DMS153 treated with DMSO at 0.1 percent for 48 hours (cell line): ENCODE measurements at regions not wholly inside any gene's neighbourhood (a gene's known extent, or its start where the extent isn't known, plus 50 kb on each side); places are given as distances from the start of the nearest gene placed in this dataset.
"Not testable (repeated sequence)": the region's sequence is repeated elsewhere in the genome, so short reads cannot be mapped to it uniquely, and the experiment has no call there.

Experiments used
- DNase-seq: peaks from one replicate; lab custom pipeline; 2025; ENCODE audit not compliant: unreplicated experiment; lab: John Stamatoyannopoulos, UW

- DNase-seq, result no peak
These were observed 84.2 kb upstream of the SPRY4 start for GRCh38 chr5:142408981-142409481.

- DNase-seq, result no peak
These were observed 83.7 kb upstream of the SPRY4 start for GRCh38 chr5:142408536-142408935.

- no peak for DNase-seq
These were observed 81.1 kb upstream of the SPRY4 start for GRCh38 chr5:142405814-142406395.

GRCh38 chr5:142405023-142405422 lies 80.2 kb upstream of the SPRY4 start:
- DNase-seq, result no peak

- no peak for DNase-seq
These were observed 79.2 kb upstream of the SPRY4 start for GRCh38 chr5:142404046-142404477.

GRCh38 chr5:142403583-142403982 lies 78.8 kb upstream of the SPRY4 start:
- no peak for DNase-seq

- no peak for DNase-seq
These were observed 78.0 kb upstream of the SPRY4 start for GRCh38 chr5:142402752-142403318.

GRCh38 chr5:142400415-142400814 lies 75.6 kb upstream of the SPRY4 start:
- no peak for DNase-seq

- no peak for DNase-seq
These were observed 75.1 kb upstream of the SPRY4 start for GRCh38 chr5:142399891-142400290.

- no peak for DNase-seq
These were observed 73.9 kb upstream of the SPRY4 start for GRCh38 chr5:142398730-142399055.

- not testable (repeated sequence) for DNase-seq
These were observed 73.3 kb upstream of the SPRY4 start for GRCh38 chr5:142398011-142398729.

- DNase-seq, result no peak
These were observed 72.4 kb upstream of the SPRY4 start for GRCh38 chr5:142397178-142397577.

GRCh38 chr5:142396436-142397038 lies 71.7 kb upstream of the SPRY4 start:
- no peak for DNase-seq

- no peak for DNase-seq
These were observed 70.5 kb upstream of the SPRY4 start for GRCh38 chr5:142395334-142395733.

GRCh38 chr5:142391058-142391845 lies 66.4 kb upstream of the SPRY4 start:
- no peak for DNase-seq

GRCh38 chr5:142390334-142390733 lies 65.5 kb upstream of the SPRY4 start:
- DNase-seq, result no peak

GRCh38 chr5:142388696-142389095 lies 63.9 kb upstream of the SPRY4 start:
- DNase-seq, result no peak

GRCh38 chr5:142387024-142387682 lies 62.3 kb upstream of the SPRY4 start:
- no peak for DNase-seq

- DNase-seq, result no peak
These were observed 61.6 kb upstream of the SPRY4 start for GRCh38 chr5:142386137-142387023.

- DNase-seq, result no peak
These were observed 60.4 kb upstream of the SPRY4 start for GRCh38 chr5:142385194-142385593.
